Inflammatory macrophage treated with lipopolysaccharide for 1 hour (primary cell): ENCODE measurements at regions not wholly inside any gene's neighbourhood (a gene's known extent, or its start where the extent isn't known, plus 50 kb on each side); places are given as distances from the start of the nearest gene placed in this dataset.

Experiments
- DNase-seq, 2 donors: peaks; one replicate each; pipeline ENCODE4 v3.0.0-alpha.2; 2020 to 2022

DNA sequence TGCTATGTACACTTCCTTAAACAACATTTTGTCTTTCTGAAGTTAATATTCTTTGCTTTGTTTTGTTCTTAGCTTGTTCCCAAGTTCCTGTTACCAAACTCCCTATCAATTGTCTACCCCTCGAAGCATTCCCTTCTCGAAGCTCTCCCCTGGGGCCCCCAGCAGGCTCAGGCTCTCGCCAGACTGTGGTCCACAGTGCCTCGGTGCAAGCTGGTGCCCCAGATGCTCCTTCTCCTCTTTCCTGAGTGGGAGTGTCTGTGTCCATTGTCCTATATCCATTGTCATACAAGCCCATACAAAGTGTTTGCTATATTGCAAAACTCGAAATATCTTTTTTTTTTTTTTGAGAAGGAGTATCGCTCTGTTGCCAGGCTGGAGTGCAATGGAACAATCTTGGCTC is 51.7 kb upstream of the RTL6 start:
- no peak for DNase-seq

DNA sequence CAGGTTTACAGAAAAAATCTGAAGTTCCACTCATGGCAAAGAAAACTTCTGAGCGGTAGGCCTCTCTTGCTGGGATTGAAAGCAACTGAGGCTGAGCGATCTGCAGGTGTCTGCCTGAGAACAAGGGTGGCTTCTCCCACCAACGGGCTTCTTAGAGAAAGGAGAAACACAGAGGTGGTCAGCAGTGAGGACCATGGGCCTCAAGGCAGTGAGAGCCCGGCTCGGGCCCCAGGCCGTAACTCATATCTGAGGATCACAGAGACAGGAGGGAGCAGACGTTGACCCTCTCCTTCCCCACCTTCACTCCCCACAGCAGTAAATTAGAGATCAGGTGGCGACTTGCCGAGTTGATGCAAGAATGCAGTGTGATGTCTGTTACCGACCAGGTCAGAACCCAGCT is 50.9 kb upstream of the RTL6 start:
- DNase-seq = no peak
